HepG2 (cell line): ENCODE measurements at regions not wholly inside any gene's neighbourhood (a gene's known extent, or its start where the extent isn't known, plus 50 kb on each side); places are given as distances from the start of the nearest gene placed in this dataset.

Experiments
- ATAC-seq: fragments of 200-7000 bp; cut with Tn5 transposase; 3 replicates; pipeline ENCODE4 v1.9.1; 2020; ENCODE audit warnings: mild to moderate bottlenecking, moderate library complexity
- BruUV-seq: library from RNA; stranded (reverse); fragments of 400-500 nt; replicated peaks from 2 replicates; lab custom pipeline; 2021; lab: Mats Ljungman, UMichigan
- CTCF ChIA-PET: fragments of 300-600 bp; formaldehyde crosslinking; extraction: SDS; loops from one replicate; lab custom pipeline; 2021; ENCODE audit warnings: low total read pairs, inconsistent platforms, low intra/inter-chr PET ratio; lab: Yijun Ruan, JAX
- POLR2A ChIA-PET: fragments of 350-600 bp; sonication (Branson Sonifier 250); formaldehyde crosslinking; loops from one replicate; lab custom pipeline; 2020; ENCODE audit warnings: antibody characterized with exemption, inconsistent platforms; lab: Yijun Ruan, JAX
- DNase-seq: peaks from one replicate; pipeline ENCODE4 v3.0.0-alpha.2; 2015; ENCODE audit warnings: low spot score
- FAIRE-seq: peaks from 3 replicates; lab custom pipeline; 2011; peaks lifted over from hg19 to GRCh38; lab: Jason Lieb, UNC
- H2AFZ ChIP-seq: one replicate; pipeline ENCODE4 v1.6.1; 2011; ENCODE audit warnings: low read length, inconsistent platforms
- H3K27ac ChIP-seq: fragments of 300-600 bp; 3 replicates; pipeline ENCODE4 v1.8.0; 2011; ENCODE audit warnings: mixed run types, mild to moderate bottlenecking, mixed read lengths, low read length, inconsistent platforms; ENCODE audit not compliant: insufficient read depth; ENCODE audit errors: extremely low read length
- H3K27me3 ChIP-seq, 2 experiments: fragments of 200-600 bp in 1 of 2; 2 replicates in 1 of 2; 3 replicates in 1 of 2; pipeline versions ENCODE4 v1.6.0 to v1.8.0; 2011; ENCODE audit warnings: low read length in 2 of 2, mild to moderate bottlenecking in 2 of 2, moderate library complexity in 2 of 2, inconsistent platforms in 1 of 2; ENCODE audit not compliant: insufficient read depth in 2 of 2, control insufficient read depth in 1 of 2
- H3K36me3 ChIP-seq, 2 experiments: fragments of 200-600 bp in 1 of 2; replicated peaks in 1 of 2; 2 replicates in 1 of 2; 3 replicates in 1 of 2; pipeline versions ENCODE4 v1.5.1 to v1.8.0; 2011; ENCODE audit warnings: low read length in 2 of 2, inconsistent platforms in 1 of 2; ENCODE audit not compliant: insufficient read depth in 2 of 2, control insufficient read depth in 1 of 2
- H3K4me1 ChIP-seq: 2 replicates; pipeline ENCODE4 v1.5.1; 2012; ENCODE audit warnings: low read length, inconsistent platforms; ENCODE audit not compliant: insufficient read depth
- H3K4me2 ChIP-seq: 2 replicates; pipeline ENCODE4 v1.6.0; 2011; ENCODE audit warnings: low read depth, low read length, inconsistent platforms
- H3K4me3 ChIP-seq, 3 experiments: fragments of 200-600 bp in 1 of 3; sonication (generic), shearing (Covaris generic) in 1 of 3; replicated peaks in 1 of 3; 2 replicates each; pipeline ENCODE4 v1.5.1; 2011 to 2016; ENCODE audit warnings: low read length in 3 of 3, inconsistent platforms in 2 of 3, low read depth in 2 of 3, mild to moderate bottlenecking in 2 of 3, control low read depth in 1 of 3, mixed read lengths in 1 of 3; ENCODE audit not compliant: insufficient read depth in 1 of 3
- H3K79me2 ChIP-seq: one replicate; pipeline ENCODE4 v1.6.1; 2011; ENCODE audit warnings: low read length, inconsistent platforms; ENCODE audit not compliant: insufficient read depth
- H3K9ac ChIP-seq: 2 replicates; pipeline ENCODE4 v1.6.0; 2011; ENCODE audit warnings: mild to moderate bottlenecking, low read depth, low read length, inconsistent platforms; ENCODE audit not compliant: insufficient read depth
- H3K9me3 ChIP-seq: 2 replicates; pipeline ENCODE4 v1.5.1; 2012; ENCODE audit warnings: mild to moderate bottlenecking, low read length
- H4K20me1 ChIP-seq: 2 replicates; pipeline ENCODE4 v1.6.0; 2011; ENCODE audit warnings: inconsistent platforms, mild to moderate bottlenecking, low read length, moderate library complexity; ENCODE audit not compliant: insufficient read depth
- ADNP ChIP-seq: sonication (generic); formaldehyde crosslinking; IDR thresholded peaks from 2 replicates; pipeline ENCODE4 v1.4.0; 2020; ENCODE audit warnings: missing genetic modification reagents
- AGO1 ChIP-seq: fragments of 200-400 bp; formaldehyde crosslinking; IDR thresholded peaks from 2 replicates; pipeline ENCODE4 v1.6.1; 2017; ENCODE audit warnings: mild to moderate bottlenecking, low read depth, low read length, moderate library complexity; ENCODE audit not compliant: poor library complexity, severe bottlenecking
- BRD4 ChIP-seq: sonication (generic); formaldehyde crosslinking; IDR thresholded peaks from 2 replicates; pipeline ENCODE4 v1.4.0; 2020; ENCODE audit warnings: missing genetic modification reagents
- ELF4 ChIP-seq: sonication (generic); formaldehyde crosslinking; IDR thresholded peaks from 2 replicates; pipeline ENCODE4 v1.5.0; 2020; ENCODE audit warnings: missing genetic modification reagents, mild to moderate bottlenecking, moderate library complexity, borderline replicate concordance
- MATR3 ChIP-seq: sonication (generic); formaldehyde crosslinking; IDR thresholded peaks from 2 replicates; pipeline ENCODE4 v1.4.0; 2020; ENCODE audit warnings: missing genetic modification reagents
- MYC ChIP-seq: sonication (generic); formaldehyde crosslinking; IDR thresholded peaks from 2 replicates; pipeline ENCODE4 v1.9.0; 2021; ENCODE audit warnings: missing genetic modification reagents, borderline replicate concordance
- SMAD3 ChIP-seq: sonication (generic); formaldehyde crosslinking; IDR thresholded peaks from 2 replicates; pipeline ENCODE4 v1.4.0; 2020; ENCODE audit warnings: missing genetic modification reagents
- ZFP37 ChIP-seq: sonication (generic); formaldehyde crosslinking; IDR thresholded peaks from 2 replicates; pipeline ENCODE4 v1.4.0; 2020; ENCODE audit warnings: missing genetic modification reagents, borderline replicate concordance
- ZKSCAN8 ChIP-seq: IDR thresholded peaks from 2 replicates; pipeline ENCODE4 v1.6.1; 2016; ENCODE audit warnings: borderline replicate concordance, missing genetic modification reagents, missing compliant biosample characterization
- ZNF383 ChIP-seq: sonication (generic); formaldehyde crosslinking; IDR thresholded peaks from 2 replicates; pipeline ENCODE4 v1.4.0; 2020; ENCODE audit warnings: missing genetic modification reagents, mild to moderate bottlenecking, borderline replicate concordance
- ZNF563 ChIP-seq: sonication (generic); formaldehyde crosslinking; IDR thresholded peaks from 2 replicates; pipeline ENCODE4 v1.8.0; 2022; ENCODE audit warnings: mild to moderate bottlenecking, moderate library complexity, missing genetic modification reagents
- WGBS: methylation state at CpG from one replicate; pipeline ENCODE4 v1.1.6; 2017; ENCODE audit warnings: low lambda C conversion rate; 5-methylcytosine and 5-hydroxymethylcytosine counted together
- in situ Hi-C: cut with HindIII; loops from 2 replicates; pipeline ENCODE4 v1.10.0; 2017; ENCODE audit warnings: low pct_unique_long_range_greater_than_20kb; ENCODE audit not compliant: extremely low pct_ligation_motif_present
- intact Hi-C: fragments of 100-400 bp; cut with micrococcal nuclease; formaldehyde crosslinking; loops from one replicate; pipeline ENCODE4 v1.10.0; 2022; ENCODE audit not compliant: unreplicated experiment
- TF ChIP-seq, protein P1 (sequence below): sonication (generic); formaldehyde crosslinking; IDR thresholded peaks from 2 replicates; pipeline ENCODE4 v1.4.0; 2020; ENCODE audit warnings: mild to moderate bottlenecking, missing genetic modification reagents
- TF ChIP-seq, protein P2 (sequence below): sonication (generic); formaldehyde crosslinking; IDR thresholded peaks from 2 replicates; pipeline ENCODE4 v1.4.0; 2020; ENCODE audit warnings: low read depth, mild to moderate bottlenecking, missing genetic modification reagents

DNA sequence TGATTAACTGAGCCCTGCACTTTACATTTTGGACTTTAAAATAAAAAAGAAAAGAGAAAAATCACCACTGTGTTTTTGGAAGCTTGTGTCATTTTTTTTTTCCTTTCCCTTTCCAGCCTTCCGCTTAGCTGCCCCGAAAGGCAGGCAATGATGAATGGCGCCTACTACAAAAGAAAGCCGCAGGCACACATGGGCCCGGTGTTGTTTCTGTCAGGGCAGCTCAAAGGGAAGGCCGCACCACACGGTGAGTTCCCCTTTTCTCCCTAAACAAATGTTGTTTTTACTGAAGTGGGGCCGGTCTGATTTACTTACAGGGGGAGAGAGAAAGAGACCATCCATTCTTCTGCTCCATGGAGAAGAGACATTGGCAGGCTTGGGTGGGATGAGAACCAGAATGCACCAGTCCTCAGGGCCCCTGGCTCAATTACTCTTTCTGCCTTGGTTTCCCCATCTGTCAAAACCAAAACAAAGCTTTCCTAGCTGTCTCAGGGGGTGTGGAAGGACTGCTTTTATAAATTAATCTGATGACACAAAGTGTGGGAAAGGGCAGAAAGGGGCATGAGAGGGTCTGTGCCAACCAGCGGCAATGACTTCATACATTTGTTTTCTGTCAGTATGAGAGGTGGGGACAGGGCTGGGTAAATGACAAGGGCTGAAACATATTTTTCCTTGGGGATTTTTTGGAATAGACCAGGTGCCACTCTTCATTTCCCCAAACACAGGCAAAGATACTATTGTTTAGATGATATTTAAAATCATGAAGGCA is 91.4 kb upstream of the PLXNA2 start (continued):
- TF ChIP-seq AGO1, result no peak

DNA sequence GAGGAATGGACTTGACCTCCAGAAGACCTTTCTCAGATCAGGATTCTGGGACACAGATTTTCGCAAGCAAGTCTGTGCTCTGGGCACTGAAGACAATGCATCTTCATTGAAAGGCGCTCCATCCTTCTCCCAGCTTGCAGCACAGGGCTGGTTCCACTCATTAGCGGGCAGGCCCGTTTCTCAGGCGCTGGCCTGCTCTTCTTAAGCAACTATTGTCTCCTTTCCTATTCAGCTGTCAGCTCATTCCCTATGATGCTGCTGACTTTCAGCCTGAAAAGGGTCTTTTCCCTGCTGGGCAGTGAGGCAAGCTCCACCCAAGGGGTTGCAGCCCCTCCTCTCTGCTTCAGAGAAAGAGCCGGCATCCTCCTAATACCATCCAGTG is 91.9 kb upstream of the PLXNA2 start:
- Histone ChIP-seq H3K4me2 (no peak overlapping the region), H3K27me3 (no peaks in the 10 kb centered on the region), H3K9me3 (no peaks in the 10 kb centered on the region), H4K20me1 (no peaks in the 10 kb centered on the region), H3K36me3 (no peaks in the 10 kb centered on the region), H3K4me3 (no peak overlapping the region), H3K4me1 (no peaks in the 10 kb centered on the region), H2AFZ (no peak overlapping the region), H3K9ac (no peak overlapping the region), H3K79me2 (no peaks in the 10 kb centered on the region), H3K27ac (no peak overlapping the region)
- intact Hi-C loops, result no loop called here
- FAIRE-seq, result no peak
- WGBS, result 25% methylated on average over 5 of the region's 6 CpGs
- BruUV-seq, result no TSS peak
- DNase-seq, result no peak
- in situ Hi-C loops, result no loop called here
- ChIA-PET CTCF (no interaction called here), POLR2A (no interaction called here)
- no peak for ATAC-seq
- no peak for TF ChIP-seq MYC
- no peak for TF ChIP-seq BRD4 (CRISPR knock-in tag)
- no peak for TF ChIP-seq SMAD3 (CRISPR knock-in tag)
- TF ChIP-seq, protein P1, sequence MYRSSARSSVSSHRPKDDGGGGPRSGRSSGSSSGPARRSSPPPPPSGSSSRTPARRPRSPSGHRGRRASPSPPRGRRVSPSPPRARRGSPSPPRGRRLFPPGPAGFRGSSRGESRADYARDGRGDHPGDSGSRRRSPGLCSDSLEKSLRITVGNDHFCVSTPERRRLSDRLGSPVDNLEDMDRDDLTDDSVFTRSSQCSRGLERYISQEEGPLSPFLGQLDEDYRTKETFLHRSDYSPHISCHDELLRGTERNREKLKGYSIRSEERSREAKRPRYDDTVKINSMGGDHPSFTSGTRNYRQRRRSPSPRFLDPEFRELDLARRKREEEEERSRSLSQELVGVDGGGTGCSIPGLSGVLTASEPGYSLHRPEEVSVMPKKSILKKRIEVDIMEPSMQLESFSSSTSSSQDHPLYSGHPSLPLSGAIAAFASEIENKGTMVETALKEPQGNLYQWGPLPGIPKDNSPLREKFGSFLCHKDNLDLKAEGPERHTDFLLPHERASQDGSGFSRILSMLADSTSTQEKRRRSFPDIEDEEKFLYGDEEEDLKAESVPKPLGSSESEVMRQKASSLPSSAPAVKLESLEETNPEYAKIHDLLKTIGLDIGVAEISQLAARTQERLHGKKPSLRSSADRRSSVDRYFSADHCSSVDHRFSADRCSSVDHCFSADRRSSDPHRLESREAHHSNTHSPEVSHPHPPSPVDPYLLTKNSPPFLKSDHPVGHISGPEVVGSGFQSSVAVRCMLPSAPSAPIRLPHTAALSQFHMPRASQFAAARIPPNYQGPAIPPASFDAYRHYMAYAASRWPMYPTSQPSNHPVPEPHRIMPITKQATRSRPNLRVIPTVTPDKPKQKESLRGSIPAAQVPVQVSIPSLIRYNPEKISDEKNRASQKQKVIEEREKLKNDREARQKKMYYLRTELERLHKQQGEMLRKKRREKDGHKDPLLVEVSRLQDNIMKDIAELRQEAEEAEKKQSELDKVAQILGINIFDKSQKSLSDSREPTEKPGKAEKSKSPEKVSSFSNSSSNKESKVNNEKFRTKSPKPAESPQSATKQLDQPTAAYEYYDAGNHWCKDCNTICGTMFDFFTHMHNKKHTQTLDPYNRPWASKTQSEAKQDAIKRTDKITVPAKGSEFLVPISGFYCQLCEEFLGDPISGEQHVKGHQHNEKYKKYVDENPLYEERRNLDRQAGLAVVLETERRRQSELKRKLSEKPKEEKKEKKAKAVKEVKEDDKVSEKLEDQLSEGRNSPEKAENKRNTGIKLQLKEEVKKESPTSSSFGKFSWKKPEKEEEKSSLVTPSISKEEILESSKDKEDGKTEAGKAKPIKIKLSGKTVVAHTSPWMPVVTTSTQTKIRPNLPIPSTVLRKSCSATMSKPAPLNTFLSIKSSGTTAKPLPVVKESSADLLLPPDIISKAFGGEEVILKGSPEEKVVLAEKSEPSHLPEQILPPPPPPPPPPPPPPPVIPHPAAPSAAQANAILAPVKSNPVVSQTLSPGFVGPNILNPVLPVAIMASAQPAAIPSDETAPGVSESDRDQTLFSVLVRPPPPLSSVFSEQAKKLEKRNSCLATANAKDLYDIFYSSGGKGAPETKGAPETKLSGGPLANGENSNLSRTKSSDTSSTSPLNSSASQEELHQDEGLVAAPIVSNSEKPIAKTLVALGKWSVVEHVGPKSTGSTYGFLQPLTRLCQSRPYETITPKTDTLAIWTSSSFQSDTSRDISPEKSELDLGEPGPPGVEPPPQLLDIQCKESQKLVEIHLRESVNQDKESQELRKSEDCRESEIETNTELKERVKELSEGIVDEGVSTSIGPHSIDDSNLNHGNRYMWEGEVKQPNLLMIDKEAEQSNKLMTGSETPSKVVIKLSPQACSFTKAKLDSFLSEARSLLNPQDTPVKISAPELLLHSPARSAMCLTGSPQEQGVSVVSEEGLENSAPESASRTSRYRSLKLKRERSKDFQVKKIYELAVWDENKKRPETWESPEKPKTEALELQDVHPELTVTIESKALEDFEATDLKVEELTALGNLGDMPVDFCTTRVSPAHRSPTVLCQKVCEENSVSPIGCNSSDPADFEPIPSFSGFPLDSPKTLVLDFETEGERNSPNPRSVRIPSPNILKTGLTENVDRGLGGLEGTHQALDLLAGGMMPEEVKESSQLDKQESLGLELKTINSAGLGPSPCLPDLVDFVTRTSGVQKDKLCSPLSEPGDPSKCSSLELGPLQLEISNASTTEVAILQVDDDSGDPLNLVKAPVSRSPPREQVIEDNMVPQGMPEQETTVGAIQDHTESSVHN (CRISPR knock-in tag), result no peak
- TF ChIP-seq ELF4 (CRISPR knock-in tag), result no peak
- TF ChIP-seq ZNF563 (CRISPR knock-in tag), result no peak
- TF ChIP-seq ZNF383, result no peak
- no peak for TF ChIP-seq ZKSCAN8 (CRISPR knock-in tag)
- no peak for TF ChIP-seq MATR3
- TF ChIP-seq, protein P2, sequence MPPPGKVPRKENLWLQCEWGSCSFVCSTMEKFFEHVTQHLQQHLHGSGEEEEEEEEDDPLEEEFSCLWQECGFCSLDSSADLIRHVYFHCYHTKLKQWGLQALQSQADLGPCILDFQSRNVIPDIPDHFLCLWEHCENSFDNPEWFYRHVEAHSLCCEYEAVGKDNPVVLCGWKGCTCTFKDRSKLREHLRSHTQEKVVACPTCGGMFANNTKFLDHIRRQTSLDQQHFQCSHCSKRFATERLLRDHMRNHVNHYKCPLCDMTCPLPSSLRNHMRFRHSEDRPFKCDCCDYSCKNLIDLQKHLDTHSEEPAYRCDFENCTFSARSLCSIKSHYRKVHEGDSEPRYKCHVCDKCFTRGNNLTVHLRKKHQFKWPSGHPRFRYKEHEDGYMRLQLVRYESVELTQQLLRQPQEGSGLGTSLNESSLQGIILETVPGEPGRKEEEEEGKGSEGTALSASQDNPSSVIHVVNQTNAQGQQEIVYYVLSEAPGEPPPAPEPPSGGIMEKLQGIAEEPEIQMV (CRISPR knock-in tag), result no peak
- TF ChIP-seq ADNP (CRISPR knock-in tag), result no peak
- no peak for TF ChIP-seq ZFP37 (CRISPR knock-in tag)
